Heart left ventricle (tissue), 16 donors: ENCODE measurements at regions not wholly inside any gene's neighbourhood (a gene's known extent, or its start where the extent isn't known, plus 50 kb on each side); places are given as distances from the start of the nearest gene placed in this dataset.

Experiments
- ATAC-seq, 4 donors: fragments of 200-7000 bp; cut with Tn5 transposase; one replicate each; pipeline ENCODE4 v1.9.1; 2020 to 2022; ENCODE audit warnings: moderate library complexity in 4 of 4, mild to moderate bottlenecking in 3 of 4, moderate number of reproducible peaks in 1 of 4
- DNase-seq, 5 donors: peaks; one replicate each; pipeline ENCODE4 v3.0.0-alpha.2; 2020
- H3K27ac ChIP-seq, 12 donors: fragments of 200-600 bp; sonication (generic) in 4 of 12; one replicate each; pipeline versions ENCODE4 v1.5.0 to v1.8.0; 2016 to 2022; ENCODE audit warnings: mild to moderate bottlenecking in 2 of 12
- H3K27me3 ChIP-seq, 9 donors: fragments of 200-600 bp; sonication (generic) in 2 of 9; one replicate each; pipeline versions ENCODE4 v1.5.1 to v1.8.0; 2016 to 2022; ENCODE audit warnings: mild to moderate bottlenecking in 3 of 9
- H3K36me3 ChIP-seq, 9 donors: fragments of 200-600 bp; sonication (generic) in 2 of 9; one replicate each; pipeline versions ENCODE4 v1.5.0 to v1.8.0; 2018 to 2022; ENCODE audit warnings: mild to moderate bottlenecking in 2 of 9
- H3K4me1 ChIP-seq, 12 donors: fragments of 200-600 bp; sonication (generic) in 4 of 12; one replicate each; pipeline versions ENCODE4 v1.5.0 to v1.8.0; 2016 to 2022; ENCODE audit warnings: mild to moderate bottlenecking in 3 of 12
- H3K4me3 ChIP-seq, 12 donors: fragments of 200-600 bp; sonication (generic) in 4 of 12; one replicate each; pipeline versions ENCODE4 v1.5.0 to v1.8.0; 2017 to 2022; ENCODE audit warnings: mild to moderate bottlenecking in 9 of 12, moderate library complexity in 4 of 12
- H3K9me3 ChIP-seq, 12 donors: fragments of 200-600 bp; sonication (generic) in 4 of 12; one replicate each; pipeline versions ENCODE4 v1.5.0 to v1.8.0; 2016 to 2022; ENCODE audit warnings: mild to moderate bottlenecking in 1 of 12
- POLR2A ChIP-seq, 2 donors: fragments of 450-650 bp; IDR thresholded peaks; one replicate each; pipeline ENCODE4 v1.6.1; 2017; ENCODE audit warnings: antibody characterized with exemption in 2 of 2, mild to moderate bottlenecking in 2 of 2, moderate library complexity in 2 of 2
- WGBS, 4 donors: extraction: QIAGEN DNeasy Blood & Tissue Kit in 2 of 4; methylation state at CpG; one replicate each; pipeline versions ENCODE4 v1.1.5 to v1.1.7; 2013 to 2018; 5-methylcytosine and 5-hydroxymethylcytosine counted together
- intact Hi-C, 10 donors: fragments of 100-400 bp; cut with DNase I; formaldehyde crosslinking; loops; one replicate each; pipeline versions ENCODE4 v1.11.1 to v1.14.2; 2022
- TF ChIP-seq, protein P1 (sequence below), 12 donors: fragments of 200-600 bp; sonication (generic) in 4 of 12; IDR thresholded peaks; one replicate each; pipeline versions ENCODE4 v1.5.0 to v1.8.0; 2018 to 2022; ENCODE audit warnings: antibody characterized with exemption in 12 of 12, mild to moderate bottlenecking in 5 of 12
- donor health status: ischemic (EF 13 %, LVEDD 7.1; RV severe dilation, severe dysfunction).
- donor health status: healthy with polysubstance abuse.
- donor health status: DM: no; HTN: yes; CAD: no.
- donor health status: DM: no; HTN: no; CAD: no.
- donor health status: ischemic (EF 25% LVEDD 6.9; RV normal size, moderate dysfunction).
- donor health status: ischemic (EF 25% LVEDD 5.7; RV mildly dilated, moderate dysfunction).
- donor health status: healthy.
- donor health status: DM: yes; HTN: yes; CAD: no.
- donor health status: ischemic (EF 35%, LVEDD 5.7; RV mildly dilated, moderate dysfunction).
- donor health status: nonischemic (EF 11% LVEDD 7.7; RV severe dilation, severe dysfunction).
- donor health status: DM: yes; HTN: yes; CAD: no.
- donor health status: PGD.
- donor health status: ischemic (EF 29% LVEDD 5.4; RV normal size, mild dysfunction).
- donor health status: nonischemic (EF 23%, LVEDD 6.1; RV moderate dilation, normal function).

DNA sequence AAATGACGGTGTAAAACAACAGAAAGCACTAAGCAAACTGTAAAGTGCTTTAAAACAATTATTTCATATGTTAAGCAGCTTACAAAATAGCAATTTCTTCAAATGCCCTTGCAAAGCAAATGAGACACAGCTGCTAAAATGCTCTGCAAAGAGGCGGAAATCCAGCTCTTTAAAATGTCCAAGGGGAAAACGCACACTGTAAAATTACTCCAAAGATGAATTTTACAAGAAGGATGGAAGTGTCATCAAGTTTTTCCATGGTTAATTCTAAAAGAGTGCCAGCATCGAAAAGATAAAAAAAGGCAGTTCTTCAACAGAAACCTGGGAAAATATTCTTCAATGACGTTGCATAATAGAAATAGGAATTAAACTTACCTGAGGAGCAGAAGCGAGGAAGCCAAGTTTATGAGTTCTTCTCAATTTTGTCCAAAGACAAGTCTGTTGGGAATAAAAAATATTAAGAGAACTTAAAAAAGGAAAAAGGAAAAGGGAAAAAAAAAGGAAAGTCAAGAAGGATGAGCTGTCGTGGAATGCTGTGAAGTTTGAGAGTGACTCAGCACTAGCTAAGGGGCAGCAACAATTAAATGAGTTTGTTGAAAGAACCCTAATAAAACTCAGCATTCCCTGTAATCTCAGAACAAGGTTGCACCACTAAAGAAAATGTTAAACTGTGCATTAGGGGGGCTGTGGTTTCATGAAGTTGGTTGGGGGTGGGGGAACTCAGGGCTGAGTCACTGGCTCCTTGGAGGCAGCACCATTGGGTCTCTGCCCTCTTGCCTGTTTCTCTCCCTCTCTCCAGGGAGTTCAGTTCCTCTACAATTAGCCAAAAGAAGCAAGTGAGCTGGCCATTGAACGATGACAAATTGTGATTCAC is 64.2 kb upstream of the BLID start:
- H3K36me3 ChIP-seq, result peaks cover 0 to 9% (median 0%) of the 10 kb centered on the region in 9 donors
- intact Hi-C loops, result loop anchor here in 1 of 10 donors (10.0 kb wide), 1 partner anchor 45 kb away; no protein-coding TSS in a partner anchor
- no peaks in the 10 kb centered on the region for H3K27me3 ChIP-seq
- H3K4me3 ChIP-seq, result peak overlapping the region in 1 of 12 donors; percentile 2
- DNase-seq, result peak in 1 of 5 donors; percentile 65
- no peak for TF ChIP-seq POLR2A (IDR thresholded peaks at IDR 0.05)
- TF ChIP-seq, protein P1, sequence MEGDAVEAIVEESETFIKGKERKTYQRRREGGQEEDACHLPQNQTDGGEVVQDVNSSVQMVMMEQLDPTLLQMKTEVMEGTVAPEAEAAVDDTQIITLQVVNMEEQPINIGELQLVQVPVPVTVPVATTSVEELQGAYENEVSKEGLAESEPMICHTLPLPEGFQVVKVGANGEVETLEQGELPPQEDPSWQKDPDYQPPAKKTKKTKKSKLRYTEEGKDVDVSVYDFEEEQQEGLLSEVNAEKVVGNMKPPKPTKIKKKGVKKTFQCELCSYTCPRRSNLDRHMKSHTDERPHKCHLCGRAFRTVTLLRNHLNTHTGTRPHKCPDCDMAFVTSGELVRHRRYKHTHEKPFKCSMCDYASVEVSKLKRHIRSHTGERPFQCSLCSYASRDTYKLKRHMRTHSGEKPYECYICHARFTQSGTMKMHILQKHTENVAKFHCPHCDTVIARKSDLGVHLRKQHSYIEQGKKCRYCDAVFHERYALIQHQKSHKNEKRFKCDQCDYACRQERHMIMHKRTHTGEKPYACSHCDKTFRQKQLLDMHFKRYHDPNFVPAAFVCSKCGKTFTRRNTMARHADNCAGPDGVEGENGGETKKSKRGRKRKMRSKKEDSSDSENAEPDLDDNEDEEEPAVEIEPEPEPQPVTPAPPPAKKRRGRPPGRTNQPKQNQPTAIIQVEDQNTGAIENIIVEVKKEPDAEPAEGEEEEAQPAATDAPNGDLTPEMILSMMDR (IDR thresholded peaks at IDR 0.05), result no peak
- peaks cover 0 to 24% (median 1%) of the 10 kb centered on the region in 12 donors for H3K4me1 ChIP-seq
- peak overlapping the region in 4 of 12 donors; percentile 5 to 46 (median 26) for H3K27ac ChIP-seq
- H3K9me3 ChIP-seq, result peaks cover 0 to 4% (median 0%) of the 10 kb centered on the region in 12 donors
- 49 to 57% (median 54%) methylated on average over 8 of the region's 8 CpGs for WGBS, 4 donors
- peak in 3 of 4 donors; percentile 22 to 88 (median 52) for ATAC-seq

DNA sequence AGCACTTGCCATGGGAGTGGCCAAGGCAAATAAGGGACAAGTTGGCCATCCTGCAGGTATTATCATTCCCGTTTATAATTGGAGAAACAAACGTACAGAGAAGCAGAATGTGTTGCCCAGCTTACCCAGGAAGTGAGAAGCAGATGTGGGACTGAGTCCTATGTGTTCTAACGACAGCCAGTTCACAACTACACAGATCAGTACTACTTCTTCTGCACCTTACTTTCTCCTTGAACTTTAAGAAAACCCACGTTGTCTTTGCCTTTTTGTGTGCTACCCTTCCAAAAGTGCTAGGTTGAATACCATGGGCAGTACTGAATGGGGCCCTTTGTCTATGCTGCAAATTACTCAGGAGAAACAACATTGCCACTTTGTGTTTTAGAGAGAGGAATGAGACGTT is 62.8 kb upstream of the BLID start:
- intact Hi-C loops, result no loop called here
- H3K27ac ChIP-seq, result peak overlapping the region in 1 of 12 donors; percentile 46
- no peaks in the 10 kb centered on the region for H3K9me3 ChIP-seq
- H3K36me3 ChIP-seq, result peaks cover 0 to 9% (median 0%) of the 10 kb centered on the region in 9 donors
- peaks cover 0 to 24% (median 1%) of the 10 kb centered on the region in 12 donors for H3K4me1 ChIP-seq
- H3K27me3 ChIP-seq, result no peaks in the 10 kb centered on the region
- no peak for DNase-seq
- ATAC-seq, result no peak
- no peak for TF ChIP-seq POLR2A (IDR thresholded peaks at IDR 0.05)
- TF ChIP-seq, protein P1 (IDR thresholded peaks at IDR 0.05), result no peak
- WGBS, 4 donors, result 69 to 81% (median 72%) methylated on average over 5 of the region's 5 CpGs
- peak overlapping the region in 1 of 12 donors; percentile 6 for H3K4me3 ChIP-seq

DNA sequence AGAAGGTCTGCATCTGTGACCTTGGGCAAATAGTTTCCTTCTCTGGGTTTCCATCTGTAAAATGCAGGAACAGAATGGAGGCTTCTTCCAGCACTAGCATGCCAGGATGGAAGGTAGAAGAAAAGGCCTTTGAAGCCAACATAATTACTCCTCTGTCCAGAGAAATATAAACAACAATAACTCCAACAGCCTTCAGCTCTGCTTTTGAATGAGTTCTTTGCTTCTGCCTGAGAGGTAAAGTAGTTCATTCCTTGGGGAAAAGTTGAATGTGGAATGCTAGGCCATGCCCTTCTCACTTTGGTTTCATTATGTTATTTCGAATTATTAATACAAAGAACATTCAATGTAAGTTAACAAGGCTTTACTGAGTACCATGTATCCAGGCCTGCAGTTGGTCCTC is 61.2 kb upstream of the BLID start:
- ATAC-seq, result no peak
- DNase-seq, result no peak
- WGBS, 4 donors, result 90 to 96% (median 93%) methylated on average over 1 of the region's 1 CpG
- H3K27me3 ChIP-seq, result no peaks in the 10 kb centered on the region
- no peak overlapping the region for H3K27ac ChIP-seq
- no peaks in the 10 kb centered on the region for H3K9me3 ChIP-seq
- TF ChIP-seq POLR2A (IDR thresholded peaks at IDR 0.05), result no peak
- TF ChIP-seq, protein P1 (IDR thresholded peaks at IDR 0.05), result no peak
- H3K4me1 ChIP-seq, result peaks cover 0 to 24% (median 1%) of the 10 kb centered on the region in 12 donors
- H3K36me3 ChIP-seq, result peaks cover 0 to 9% (median 0%) of the 10 kb centered on the region in 9 donors
- intact Hi-C loops, result no loop called here
- H3K4me3 ChIP-seq, result no peak overlapping the region

DNA sequence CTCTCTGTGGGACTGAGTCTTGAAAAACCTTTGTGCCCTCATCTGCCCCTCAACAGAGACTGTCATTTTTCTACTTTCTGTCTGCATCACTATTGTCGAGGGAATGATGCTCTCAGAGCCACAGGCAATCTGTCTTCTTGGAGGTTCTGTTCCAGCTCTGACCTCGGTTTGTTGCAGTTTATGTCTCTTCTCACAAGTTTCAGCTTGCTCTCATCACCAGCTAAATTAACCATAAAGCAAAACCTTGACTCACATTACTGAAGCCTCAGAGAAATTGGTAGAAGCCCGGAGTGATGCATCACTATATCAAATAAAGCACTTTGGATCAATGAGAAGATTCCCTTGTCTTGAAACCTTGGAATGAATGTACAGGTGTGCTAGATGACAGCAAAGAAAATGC is 60.6 kb upstream of the BLID start:
- Histone ChIP-seq H3K36me3 (peaks cover 0 to 9% (median 0%) of the 10 kb centered on the region in 9 donors), H3K9me3 (no peaks in the 10 kb centered on the region), H3K27ac (no peak overlapping the region), H3K4me1 (peaks cover 0 to 19% (median 1%) of the 10 kb centered on the region in 12 donors), H3K27me3 (no peaks in the 10 kb centered on the region), H3K4me3 (no peak overlapping the region)
- ATAC-seq (no peak), DNase-seq (no peak)
- TF ChIP-seq, protein P1 (IDR thresholded peaks at IDR 0.05), result no peak
- no peak for TF ChIP-seq POLR2A (IDR thresholded peaks at IDR 0.05)
- intact Hi-C loops, result no loop called here
- WGBS, 4 donors, result 89 to 93% (median 91%) methylated on average over 3 of the region's 3 CpGs
